ENCODE measurements at regions not wholly inside any gene's neighbourhood (a gene's known extent, or its start where the extent isn't known, plus 50 kb on each side); places are given as distances from the start of the nearest gene placed in this dataset.

- DNase-seq: no peak
Measured at GRCh38 chr2:15845737-15846405, 94.5 kb upstream of the MYCN start.

- no peak for DNase-seq
Measured at GRCh38 chr2:15846626-15847025, 93.7 kb upstream of the MYCN start.

GRCh38 chr2:15850534-15850933 is 89.8 kb upstream of the MYCN start:
- DNase-seq: no peak

GRCh38 chr2:15851076-15851693 is 89.2 kb upstream of the MYCN start:
- DNase-seq: no peak

GRCh38 chr2:15852811-15853210 is 87.5 kb upstream of the MYCN start:
- no peak for DNase-seq

GRCh38 chr2:15853903-15854302 is 86.4 kb upstream of the MYCN start:
- no peak for DNase-seq

- no peak for DNase-seq
Measured at GRCh38 chr2:15855766-15856260, 84.5 kb upstream of the MYCN start.

GRCh38 chr2:15856318-15856717 is 84.0 kb upstream of the MYCN start:
- DNase-seq: no peak

- DNase-seq: no peak
Measured at GRCh38 chr2:15858466-15858865, 81.9 kb upstream of the MYCN start.

- DNase-seq: no peak
Measured at GRCh38 chr2:15860051-15860663, 80.2 kb upstream of the MYCN start.

GRCh38 chr2:15860760-15861159 is 79.6 kb upstream of the MYCN start:
- no peak for DNase-seq

- no peak for DNase-seq
Measured at GRCh38 chr2:15861172-15861822, 79.1 kb upstream of the MYCN start.

GRCh38 chr2:15861898-15862297 is 78.5 kb upstream of the MYCN start:
- DNase-seq: no peak

GRCh38 chr2:15863089-15863488 is 77.3 kb upstream of the MYCN start:
- no peak for DNase-seq

GRCh38 chr2:15863494-15864175 is 76.7 kb upstream of the MYCN start:
- no peak for DNase-seq

GRCh38 chr2:15864176-15864769 is 76.1 kb upstream of the MYCN start:
- no peak for DNase-seq

- DNase-seq: no peak
Measured at GRCh38 chr2:15865923-15866322, 74.4 kb upstream of the MYCN start.

- no peak for DNase-seq
Measured at GRCh38 chr2:15866563-15867193, 73.7 kb upstream of the MYCN start.

- DNase-seq: no peak
Measured at GRCh38 chr2:15867194-15868171, 72.9 kb upstream of the MYCN start.

GRCh38 chr2:15868186-15868585 is 72.2 kb upstream of the MYCN start:
- no peak for DNase-seq

GRCh38 chr2:15868704-15869103 is 71.6 kb upstream of the MYCN start:
- DNase-seq: no peak
